ENCODE measurements at regions not wholly inside any gene's neighbourhood (a gene's known extent, or its start where the extent isn't known, plus 50 kb on each side); places are given as distances from the start of the nearest gene placed in this dataset.

DNA sequence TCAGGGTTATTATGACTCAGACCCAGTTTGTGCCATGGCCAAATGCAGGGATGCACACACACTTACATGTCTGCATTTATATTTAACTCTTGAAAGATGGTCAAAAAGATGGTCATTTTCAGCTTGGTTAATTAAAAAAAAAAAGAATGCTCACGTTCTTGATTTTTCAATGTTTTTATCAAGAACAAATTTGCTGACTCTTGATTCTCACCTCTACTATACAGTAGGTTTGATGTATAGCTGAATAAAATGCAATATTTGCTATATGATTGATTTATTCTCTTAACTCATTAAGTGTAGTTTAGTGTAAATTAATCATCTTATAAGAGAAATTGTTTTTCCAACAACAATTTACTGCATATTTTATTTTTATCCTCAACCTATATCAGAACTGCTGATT, 160.4 kb downstream of the SLIT2 start:
- H3K9me3 Mint-ChIP-seq, result no peaks in the 10 kb centered on the region
- H3K4me3 Mint-ChIP-seq, result no peak overlapping the region
- Histone ChIP-seq H2AFZ (no peak overlapping the region), H3K79me2 (replicated peaks; ENCODE audit: insufficient read depth) (no peaks in the 10 kb centered on the region), H3K4me3 (no peak overlapping the region), H3K4me1 (ENCODE audit: insufficient read depth) (no peaks in the 10 kb centered on the region), H3F3A (replicated peaks; ENCODE audit: low read depth) (no peaks in the 10 kb centered on the region), H3K27ac (ENCODE audit: low read depth) (no peak overlapping the region), H3K27me3 (ENCODE audit: insufficient read depth) (no peaks in the 10 kb centered on the region), H3K36me3 (ENCODE audit: insufficient read depth) (no peaks in the 10 kb centered on the region), H4K20me1 (replicated peaks; ENCODE audit: insufficient read depth) (no peaks in the 10 kb centered on the region), H3K9me2 (ENCODE audit: insufficient read depth) (no peaks in the 10 kb centered on the region), H3K4me2 (no peak overlapping the region)
- no peak for TF ChIP-seq STAT1 (IDR thresholded peaks at IDR 0.05; ENCODE audit: unreplicated experiment)
- no peak for TF ChIP-seq EZH2phosphoT487 (IDR thresholded peaks at IDR 0.05; ENCODE audit: unreplicated experiment)
- no peak for TF ChIP-seq JUNB (IDR thresholded peaks at IDR 0.05; ENCODE audit: unreplicated experiment)
- TF ChIP-seq, protein P1, sequence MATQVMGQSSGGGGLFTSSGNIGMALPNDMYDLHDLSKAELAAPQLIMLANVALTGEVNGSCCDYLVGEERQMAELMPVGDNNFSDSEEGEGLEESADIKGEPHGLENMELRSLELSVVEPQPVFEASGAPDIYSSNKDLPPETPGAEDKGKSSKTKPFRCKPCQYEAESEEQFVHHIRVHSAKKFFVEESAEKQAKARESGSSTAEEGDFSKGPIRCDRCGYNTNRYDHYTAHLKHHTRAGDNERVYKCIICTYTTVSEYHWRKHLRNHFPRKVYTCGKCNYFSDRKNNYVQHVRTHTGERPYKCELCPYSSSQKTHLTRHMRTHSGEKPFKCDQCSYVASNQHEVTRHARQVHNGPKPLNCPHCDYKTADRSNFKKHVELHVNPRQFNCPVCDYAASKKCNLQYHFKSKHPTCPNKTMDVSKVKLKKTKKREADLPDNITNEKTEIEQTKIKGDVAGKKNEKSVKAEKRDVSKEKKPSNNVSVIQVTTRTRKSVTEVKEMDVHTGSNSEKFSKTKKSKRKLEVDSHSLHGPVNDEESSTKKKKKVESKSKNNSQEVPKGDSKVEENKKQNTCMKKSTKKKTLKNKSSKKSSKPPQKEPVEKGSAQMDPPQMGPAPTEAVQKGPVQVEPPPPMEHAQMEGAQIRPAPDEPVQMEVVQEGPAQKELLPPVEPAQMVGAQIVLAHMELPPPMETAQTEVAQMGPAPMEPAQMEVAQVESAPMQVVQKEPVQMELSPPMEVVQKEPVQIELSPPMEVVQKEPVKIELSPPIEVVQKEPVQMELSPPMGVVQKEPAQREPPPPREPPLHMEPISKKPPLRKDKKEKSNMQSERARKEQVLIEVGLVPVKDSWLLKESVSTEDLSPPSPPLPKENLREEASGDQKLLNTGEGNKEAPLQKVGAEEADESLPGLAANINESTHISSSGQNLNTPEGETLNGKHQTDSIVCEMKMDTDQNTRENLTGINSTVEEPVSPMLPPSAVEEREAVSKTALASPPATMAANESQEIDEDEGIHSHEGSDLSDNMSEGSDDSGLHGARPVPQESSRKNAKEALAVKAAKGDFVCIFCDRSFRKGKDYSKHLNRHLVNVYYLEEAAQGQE (IDR thresholded peaks at IDR 0.05; ENCODE audit: unreplicated experiment), result no peak
- no peak for TF ChIP-seq POLR2AphosphoS5 (IDR thresholded peaks at IDR 0.05; ENCODE audit: low read depth)
- no peak for TF ChIP-seq ETS1 (IDR thresholded peaks at IDR 0.05)
- TF ChIP-seq NANOG (IDR thresholded peaks at IDR 0.05; ENCODE audit: borderline replicate concordance), result no peak
- TF ChIP-seq EZH2 (IDR thresholded peaks at IDR 0.05; ENCODE audit: low read depth, unreplicated experiment), result no peak
- no peak for TF ChIP-seq CTCF (conservative IDR thresholded peaks at IDR 0.05; ENCODE audit: low read depth in 2 of 2)
- TF ChIP-seq ZNF462 (CRISPR knock-in tag; IDR thresholded peaks at IDR 0.05), result no peak
- no peak for TF ChIP-seq ZNF331 (CRISPR knock-in tag; IDR thresholded peaks at IDR 0.05; ENCODE audit: low read depth)
- no peak for TF ChIP-seq CREB1 (CRISPR knock-in tag; IDR thresholded peaks at IDR 0.05; ENCODE audit: low read depth)
- TF ChIP-seq ZNF114 (CRISPR knock-in tag; IDR thresholded peaks at IDR 0.05), result no peak
- peaks cover 13% of the 10 kb centered on the region for H3K4me1 Mint-ChIP-seq
- no peaks in the 10 kb centered on the region for H3K36me3 Mint-ChIP-seq (ENCODE audit: low read depth)
- peaks cover under 1% of the 10 kb centered on the region for H3K27me3 Mint-ChIP-seq (ENCODE audit: insufficient read depth, low read depth, poor library complexity)
- ATAC-seq (no peak), DNase-seq (ENCODE audit: low spot score) (no peak)
- no peak overlapping the region for H3K27ac Mint-ChIP-seq

Data from GM23338 (cell line).